HL-60 (cell line): ENCODE measurements at regions not wholly inside any gene's neighbourhood (a gene's known extent, or its start where the extent isn't known, plus 50 kb on each side); places are given as distances from the start of the nearest gene placed in this dataset.
"Not testable (repeated sequence)": the region's sequence is repeated elsewhere in the genome, so short reads cannot be mapped to it uniquely, and the experiment has no call there.

Source experiments
- DNase-seq, 2 experiments: peaks; one replicate each; pipeline ENCODE4 v3.0.0-alpha.2; 2010 to 2020; ENCODE audit warnings: low read depth in 1 of 2, low spot score in 1 of 2
- H3K27ac ChIP-seq: fragments of 250-450 bp; sonication (Bioruptor Pico); replicated peaks from 2 replicates; pipeline ENCODE4 v1.5.1; 2020; ENCODE audit warnings: mild to moderate bottlenecking, moderate library complexity
- H3K27me3 ChIP-seq: fragments of 250-450 bp; sonication (Bioruptor Pico); 2 replicates; pipeline ENCODE4 v1.5.1; 2021; ENCODE audit warnings: mild to moderate bottlenecking, moderate library complexity; ENCODE audit not compliant: insufficient read depth, poor library complexity, severe bottlenecking
- H3K4me3 ChIP-seq: replicated peaks from 2 replicates; pipeline ENCODE4 v1.5.1; 2011; ENCODE audit warnings: mild to moderate bottlenecking, control low read depth, low read length; ENCODE audit not compliant: insufficient read depth
- CTCF ChIP-seq: IDR thresholded peaks from one replicate; pipeline ENCODE4 v1.5.1; 2011; ENCODE audit warnings: low read length, control low read depth, inconsistent platforms; ENCODE audit not compliant: insufficient read depth
- GABPA ChIP-seq: IDR thresholded peaks from 2 replicates; pipeline ENCODE4 v1.6.1; 2012; ENCODE audit warnings: low read depth
- POLR2AphosphoS5 ChIP-seq: IDR thresholded peaks from 2 replicates; pipeline ENCODE4 v1.6.1; 2012; ENCODE audit warnings: low read depth
- REST ChIP-seq: IDR thresholded peaks from 2 replicates; pipeline ENCODE4 v1.6.1; 2012; ENCODE audit warnings: low read depth; ENCODE audit not compliant: insufficient replicate concordance
- SPI1 ChIP-seq: IDR thresholded peaks from 2 replicates; pipeline ENCODE4 v1.6.1; 2012; ENCODE audit warnings: low read depth, mild to moderate bottlenecking, borderline replicate concordance

DNA sequence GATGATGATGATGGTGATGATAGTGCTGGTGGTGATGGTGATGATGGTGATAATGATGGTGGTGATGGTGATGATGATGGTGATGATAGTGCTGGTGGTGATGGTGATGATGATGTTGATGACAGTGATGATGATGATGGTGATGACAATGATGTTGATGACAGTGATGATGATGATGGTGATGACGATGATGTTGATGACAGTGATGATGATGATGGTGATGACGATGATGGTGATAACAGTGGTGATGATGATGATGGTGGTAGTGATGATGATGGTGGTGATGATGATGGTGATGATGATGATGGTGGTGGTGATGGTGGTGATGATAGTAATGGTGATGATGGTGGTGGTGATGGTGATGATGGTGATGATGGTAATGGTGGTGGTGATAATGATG lies 80.1 kb upstream of the MXRA5 start:
- DNase-seq, result no peak
- TF ChIP-seq POLR2AphosphoS5, result no peak
- Histone ChIP-seq H3K27me3 (no peaks in the 10 kb centered on the region), H3K4me3 (no peak overlapping the region), H3K27ac (no peak overlapping the region)

- Histone ChIP-seq H3K27ac (no peak overlapping the region), H3K27me3 (peaks cover 2% of the 10 kb centered on the region), H3K4me3 (no peak overlapping the region)
- TF ChIP-seq SPI1, result no peak
- DNase-seq, result no peak
These were observed 78.6 kb upstream of the MXRA5 start for GRCh38 chrX:3425031-3425430.

DNA sequence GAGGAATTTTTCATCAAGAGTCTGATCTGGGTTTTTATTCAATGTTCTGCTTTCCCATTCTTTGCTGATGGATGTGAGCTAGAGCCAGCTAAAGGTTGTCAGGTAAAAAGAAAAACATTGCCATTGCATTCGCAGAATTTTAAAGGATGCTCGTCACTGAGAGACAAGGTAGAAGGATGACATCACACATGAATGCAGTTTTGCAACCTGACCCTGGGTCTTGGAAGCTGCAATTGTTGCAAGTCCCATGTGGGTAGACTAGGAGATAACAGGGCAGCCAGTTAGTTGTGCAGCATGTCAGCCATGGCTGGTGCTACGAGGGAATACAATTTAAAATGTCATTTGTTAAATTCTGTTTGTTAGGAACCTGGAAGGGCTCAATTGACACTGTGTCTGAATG lies 73.9 kb upstream of the MXRA5 start:
- no peak for DNase-seq
- H3K4me3 ChIP-seq, result no peak overlapping the region
- no peak overlapping the region for H3K27ac ChIP-seq
- TF ChIP-seq GABPA (no peak), REST (no peak), CTCF (no peak), SPI1 (no peak), POLR2AphosphoS5 (no peak)
- peaks cover 2% of the 10 kb centered on the region for H3K27me3 ChIP-seq

DNA sequence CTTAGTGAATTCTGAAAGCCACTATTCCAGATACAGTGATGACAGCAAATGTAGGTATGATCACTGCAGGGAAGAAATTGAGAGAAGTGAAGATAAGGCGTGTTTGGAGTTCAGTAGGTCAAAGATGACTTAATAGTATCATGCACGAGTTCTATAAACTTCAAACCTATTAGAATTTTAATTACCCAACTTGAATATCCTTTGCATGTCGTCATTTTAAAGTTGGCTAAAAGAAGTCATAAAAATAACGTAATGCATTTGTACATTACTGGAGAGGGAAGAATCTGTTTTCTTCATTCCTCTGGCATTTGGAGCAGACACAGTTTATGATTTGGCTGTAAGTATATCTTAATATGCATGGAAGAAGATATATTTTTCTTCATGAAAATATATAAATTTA lies 68.6 kb upstream of the MXRA5 start:
- H3K27ac ChIP-seq, result no peak overlapping the region
- H3K4me3 ChIP-seq, result no peak overlapping the region
- no peak for TF ChIP-seq CTCF
- no peak for TF ChIP-seq REST
- TF ChIP-seq POLR2AphosphoS5, result no peak
- no peak for TF ChIP-seq GABPA
- no peak for TF ChIP-seq SPI1
- no peaks in the 10 kb centered on the region for H3K27me3 ChIP-seq
- DNase-seq, result no peak

GRCh38 chrX:3411626-3412025 lies 65.2 kb upstream of the MXRA5 start:
- not testable (repeated sequence) for H3K27me3 ChIP-seq, H3K4me3 ChIP-seq, H3K27ac ChIP-seq, DNase-seq

- not testable (repeated sequence) for DNase-seq, H3K4me3 ChIP-seq
These were observed 63.5 kb upstream of the MXRA5 start for GRCh38 chrX:3409936-3410335.

More at GRCh38 chrX:3409936-3410335, 63.5 kb upstream of the MXRA5 start:
- H3K27ac ChIP-seq, H3K27me3 ChIP-seq: not testable (repeated sequence)
